Psoas muscle (tissue), 7 donors: ENCODE measurements at regions not wholly inside any gene's neighbourhood (a gene's known extent, or its start where the extent isn't known, plus 50 kb on each side); places are given as distances from the start of the nearest gene placed in this dataset.

Experiments used
- ATAC-seq, 4 donors: fragments of 200-7000 bp; cut with Tn5 transposase; one replicate each; pipeline ENCODE4 v1.9.1; 2020; ENCODE audit warnings: moderate library complexity in 3 of 4, mild to moderate bottlenecking in 2 of 4
- DNase-seq, 2 donors: peaks; one replicate each; pipeline ENCODE4 v3.0.0-alpha.2; 2020
- H3K27ac ChIP-seq: fragments of 200-600 bp; one replicate; pipeline ENCODE4 v1.8.0; 2022
- H3K27me3 ChIP-seq, 3 donors: fragments of 200-600 bp in 1 of 3; one replicate each; pipeline versions ENCODE4 v1.6.1 to v1.8.0; 2013 to 2022; ENCODE audit warnings: low read length in 2 of 3, mild to moderate bottlenecking in 2 of 3, moderate library complexity in 1 of 3; ENCODE audit not compliant: insufficient read depth in 3 of 3
- H3K36me3 ChIP-seq, 2 donors: fragments of 200-600 bp in 1 of 2; one replicate each; pipeline versions ENCODE4 v1.6.1 to v1.8.0; 2013 to 2022; ENCODE audit warnings: low read depth in 1 of 2, mild to moderate bottlenecking in 1 of 2, moderate library complexity in 1 of 2; ENCODE audit not compliant: insufficient read depth in 1 of 2
- H3K4me1 ChIP-seq: fragments of 200-600 bp; one replicate; pipeline ENCODE4 v1.8.0; 2022
- H3K4me3 ChIP-seq: fragments of 200-600 bp; one replicate; pipeline ENCODE4 v1.8.0; 2022; ENCODE audit warnings: mild to moderate bottlenecking
- H3K9me3 ChIP-seq: fragments of 200-600 bp; one replicate; pipeline ENCODE4 v1.8.0; 2022
- WGBS, 3 donors: extraction: QIAGEN DNeasy Blood & Tissue Kit; methylation state at CpG; one replicate each; pipeline versions ENCODE4 v1.1.6 to v1.1.7; 2013; 5-methylcytosine and 5-hydroxymethylcytosine counted together
- intact Hi-C, 2 donors: fragments of 100-400 bp; cut with DNase I; formaldehyde crosslinking; loops; one replicate each; pipeline versions ENCODE4 v1.11.0 to v1.14.2; 2022
- TF ChIP-seq, protein P1 (sequence below): fragments of 200-600 bp; IDR thresholded peaks from one replicate; pipeline ENCODE4 v1.8.0; 2022; ENCODE audit warnings: antibody characterized with exemption
- donor health status: healthy with polysubstance abuse.
- donor health status: DM: no; HTN: no; CAD: no; lungs with moderate emphysema.
- donor health status: Bipolar disorder and iron deficiency.
- donor health status: healthy.
- donor health status: DM: yes; HTN: yes; CAD: no.
- donor health status: DM: no; HTN: no; CAD: no.
- donor health status: DM: yes; HTN: yes; CAD: no.

- DNase-seq (no peak), ATAC-seq (no peak)
- Histone ChIP-seq H3K36me3 (no peaks in the 10 kb centered on the region), H3K27ac (no peak overlapping the region), H3K4me3 (no peak overlapping the region), H3K4me1 (no peaks in the 10 kb centered on the region), H3K27me3 (peaks cover 0 to 41% (median 7%) of the 10 kb centered on the region in 3 donors), H3K9me3 (no peaks in the 10 kb centered on the region)
- intact Hi-C loops = loop anchor here in 1 of 2 donors (10.0 kb wide), 1 partner anchor 337 kb away; no protein-coding TSS in a partner anchor
- TF ChIP-seq, protein P1, sequence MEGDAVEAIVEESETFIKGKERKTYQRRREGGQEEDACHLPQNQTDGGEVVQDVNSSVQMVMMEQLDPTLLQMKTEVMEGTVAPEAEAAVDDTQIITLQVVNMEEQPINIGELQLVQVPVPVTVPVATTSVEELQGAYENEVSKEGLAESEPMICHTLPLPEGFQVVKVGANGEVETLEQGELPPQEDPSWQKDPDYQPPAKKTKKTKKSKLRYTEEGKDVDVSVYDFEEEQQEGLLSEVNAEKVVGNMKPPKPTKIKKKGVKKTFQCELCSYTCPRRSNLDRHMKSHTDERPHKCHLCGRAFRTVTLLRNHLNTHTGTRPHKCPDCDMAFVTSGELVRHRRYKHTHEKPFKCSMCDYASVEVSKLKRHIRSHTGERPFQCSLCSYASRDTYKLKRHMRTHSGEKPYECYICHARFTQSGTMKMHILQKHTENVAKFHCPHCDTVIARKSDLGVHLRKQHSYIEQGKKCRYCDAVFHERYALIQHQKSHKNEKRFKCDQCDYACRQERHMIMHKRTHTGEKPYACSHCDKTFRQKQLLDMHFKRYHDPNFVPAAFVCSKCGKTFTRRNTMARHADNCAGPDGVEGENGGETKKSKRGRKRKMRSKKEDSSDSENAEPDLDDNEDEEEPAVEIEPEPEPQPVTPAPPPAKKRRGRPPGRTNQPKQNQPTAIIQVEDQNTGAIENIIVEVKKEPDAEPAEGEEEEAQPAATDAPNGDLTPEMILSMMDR = no peak
- WGBS, 3 donors = 80 to 85% (median 83%) methylated on average over 7 to 9 of the region's 9 CpGs
These were observed 615.9 kb downstream of the PTPRU start for GRCh38 chr1:29852248-29852647.

GRCh38 chr1:29851691-29852090 lies 615.4 kb downstream of the PTPRU start:
- Histone ChIP-seq H3K4me1 (no peaks in the 10 kb centered on the region), H3K27ac (no peak overlapping the region), H3K4me3 (no peak overlapping the region), H3K36me3 (no peaks in the 10 kb centered on the region), H3K27me3 (peaks cover 0 to 42% (median 6%) of the 10 kb centered on the region in 3 donors), H3K9me3 (no peaks in the 10 kb centered on the region)
- WGBS, 3 donors = 36 to 39% (median 36%) methylated on average over 11 of the region's 11 CpGs
- TF ChIP-seq, protein P1 = no peak
- intact Hi-C loops = loop anchor here in 1 of 2 donors (10.0 kb wide), 1 partner anchor 337 kb away; no protein-coding TSS in a partner anchor
- ATAC-seq (no peak), DNase-seq (no peak)

DNA sequence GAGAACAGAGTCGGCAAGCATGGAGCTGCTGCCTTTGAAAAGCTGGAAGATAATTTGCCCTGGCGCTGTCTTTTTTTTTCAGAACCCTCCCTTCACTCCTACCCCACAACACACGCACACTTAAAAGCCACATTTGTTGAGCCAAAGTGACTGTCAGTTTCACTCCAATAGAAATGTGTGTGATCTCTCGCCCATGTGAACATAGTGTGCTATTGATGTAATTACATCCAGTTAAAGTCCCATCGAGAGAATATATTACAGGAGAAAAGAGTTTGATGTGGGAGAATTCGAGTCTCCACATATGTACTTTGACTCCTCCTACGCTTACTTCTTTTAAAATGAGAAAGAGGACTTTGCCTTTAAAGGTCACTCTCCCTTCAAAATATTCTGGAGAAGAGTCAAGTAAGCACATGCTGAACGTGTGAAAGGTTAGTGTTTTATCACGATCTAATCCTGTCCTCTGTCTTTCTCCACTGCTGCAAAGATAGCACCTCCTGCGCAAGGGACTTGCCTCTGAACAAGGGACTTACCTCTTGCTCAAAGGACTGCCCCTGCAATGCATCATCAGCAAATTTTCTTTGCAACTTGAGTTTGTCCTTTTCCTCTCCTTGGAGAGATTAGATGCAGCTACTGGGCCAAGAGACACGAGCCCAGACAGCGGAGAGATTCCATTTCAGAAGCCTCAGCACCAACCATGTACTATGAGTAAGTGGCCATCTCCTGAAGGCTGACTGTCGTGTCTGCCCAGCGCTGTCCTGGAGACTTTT lies 613.9 kb downstream of the PTPRU start:
- no peak overlapping the region for H3K27ac ChIP-seq
- H3K36me3 ChIP-seq = no peaks in the 10 kb centered on the region
- H3K9me3 ChIP-seq = no peaks in the 10 kb centered on the region
- no peak overlapping the region for H3K4me3 ChIP-seq
- H3K27me3 ChIP-seq = peaks cover 0 to 35% (median 6%) of the 10 kb centered on the region in 3 donors
- intact Hi-C loops = loop anchor here in 1 of 2 donors (5.0 to 10.0 kb wide), 2 partner anchors 335 to 613 kb away; partner anchors contain the start of gene PTPRU
- 55 to 61% (median 58%) methylated on average over 14 of the region's 14 CpGs for WGBS, 3 donors
- ATAC-seq (no peak), DNase-seq (no peak)
- H3K4me1 ChIP-seq = no peaks in the 10 kb centered on the region
- TF ChIP-seq, protein P1 = no peak

GRCh38 chr1:29849038-29849750 lies 612.9 kb downstream of the PTPRU start:
- no peak for DNase-seq

More at GRCh38 chr1:29849038-29849750, 612.9 kb downstream of the PTPRU start:
- WGBS, 3 donors = 66 to 73% (median 68%) methylated on average over 10 of the region's 10 CpGs
- intact Hi-C loops = loop anchor here in 1 of 2 donors (5.0 kb wide), 1 partner anchor 612 kb away; the partner anchor contains the start of gene PTPRU
- TF ChIP-seq, protein P1 = peak; percentile 20
- H3K36me3 ChIP-seq = no peaks in the 10 kb centered on the region
- H3K27me3 ChIP-seq = peaks cover 0 to 32% (median 6%) of the 10 kb centered on the region in 3 donors
- H3K27ac ChIP-seq = no peak overlapping the region
- ATAC-seq = no peak
- H3K9me3 ChIP-seq = no peaks in the 10 kb centered on the region
- no peaks in the 10 kb centered on the region for H3K4me1 ChIP-seq
- no peak overlapping the region for H3K4me3 ChIP-seq
